Activated CD4-positive, alpha-beta memory T cell treated with anti-CD3 and anti-CD28 coated beads, Interleukin-2, amount 10 ng/mL, durations not matched to agents 7 days and 5 days (primary cell): ENCODE measurements at regions not wholly inside any gene's neighbourhood (a gene's known extent, or its start where the extent isn't known, plus 50 kb on each side); places are given as distances from the start of the nearest gene placed in this dataset.
"Not testable (repeated sequence)": the region's sequence is repeated elsewhere in the genome, so short reads cannot be mapped to it uniquely, and the experiment has no call there.

Experiments used
- CTCF ChIA-PET: fragments of 350-600 bp; sonication (Branson Sonifier 250); formaldehyde crosslinking; loops from one replicate; lab custom pipeline; 2021; ENCODE audit warnings: antibody characterized with exemption, inconsistent platforms; lab: Charles Lee
- POLR2A ChIA-PET: fragments of 350-600 bp; sonication (Branson Sonifier 250); formaldehyde crosslinking; loops from one replicate; lab custom pipeline; 2021; ENCODE audit warnings: antibody characterized with exemption; lab: Charles Lee
- DNase-seq: peaks from one replicate; pipeline ENCODE4 v3.0.0-alpha.2; 2020
- H3K27ac Mint-ChIP-seq: one replicate; pipeline ENCODE4 v1.8.0; 2021; ENCODE audit warnings: mild to moderate bottlenecking, mixed read lengths
- H3K27me3 Mint-ChIP-seq: one replicate; pipeline ENCODE4 v1.8.0; 2021; ENCODE audit warnings: mixed read lengths
- H3K36me3 Mint-ChIP-seq: one replicate; pipeline ENCODE4 v1.8.0; 2021; ENCODE audit warnings: low read depth, mixed read lengths
- H3K4me1 Mint-ChIP-seq: one replicate; pipeline ENCODE4 v1.8.0; 2021; ENCODE audit warnings: mixed read lengths
- H3K4me3 Mint-ChIP-seq: one replicate; pipeline ENCODE4 v1.8.0; 2021; ENCODE audit warnings: mild to moderate bottlenecking, mixed read lengths
- H3K9me3 Mint-ChIP-seq: one replicate; pipeline ENCODE4 v1.8.0; 2021; ENCODE audit warnings: mixed read lengths

GRCh38 chr13:62407871-62408270, 992.2 kb upstream of the PCDH20 start:
- no peaks in the 10 kb centered on the region for H3K4me1 Mint-ChIP-seq
- H3K36me3 Mint-ChIP-seq = no peaks in the 10 kb centered on the region
- H3K27ac Mint-ChIP-seq = no peak overlapping the region
- ChIA-PET POLR2A (no interaction called here), CTCF (no interaction called here)
- H3K4me3 Mint-ChIP-seq = no peak overlapping the region
- peaks cover 6% of the 10 kb centered on the region for H3K9me3 Mint-ChIP-seq
- DNase-seq = no peak
- no peaks in the 10 kb centered on the region for H3K27me3 Mint-ChIP-seq

GRCh38 chr13:62388515-62388914, 972.9 kb upstream of the PCDH20 start:
- H3K9me3 Mint-ChIP-seq = no peaks in the 10 kb centered on the region
- no peaks in the 10 kb centered on the region for H3K4me1 Mint-ChIP-seq
- no peak overlapping the region for H3K27ac Mint-ChIP-seq
- ChIA-PET POLR2A (no interaction called here), CTCF (no interaction called here)
- H3K36me3 Mint-ChIP-seq = no peaks in the 10 kb centered on the region
- H3K27me3 Mint-ChIP-seq = no peaks in the 10 kb centered on the region
- no peak overlapping the region for H3K4me3 Mint-ChIP-seq
- DNase-seq = no peak

- ChIA-PET POLR2A (no interaction called here), CTCF (no interaction called here)
- Mint-ChIP-seq H3K27ac (no peak overlapping the region), H3K4me3 (no peak overlapping the region), H3K4me1 (no peaks in the 10 kb centered on the region), H3K36me3 (no peaks in the 10 kb centered on the region), H3K27me3 (no peaks in the 10 kb centered on the region), H3K9me3 (no peaks in the 10 kb centered on the region)
- no peak for DNase-seq
These were observed 972.0 kb upstream of the PCDH20 start for GRCh38 chr13:62387647-62388046.

GRCh38 chr13:62379241-62379640, 963.6 kb upstream of the PCDH20 start:
- H3K9me3 Mint-ChIP-seq, CTCF ChIA-PET, H3K27me3 Mint-ChIP-seq, H3K4me1 Mint-ChIP-seq, H3K36me3 Mint-ChIP-seq, H3K4me3 Mint-ChIP-seq, H3K27ac Mint-ChIP-seq, DNase-seq, POLR2A ChIA-PET: not testable (repeated sequence)

- no peaks in the 10 kb centered on the region for H3K36me3 Mint-ChIP-seq
- no peaks in the 10 kb centered on the region for H3K4me1 Mint-ChIP-seq
- no peak for DNase-seq
- H3K9me3 Mint-ChIP-seq = peaks cover 8% of the 10 kb centered on the region
- POLR2A ChIA-PET = no interaction called here
- no peak overlapping the region for H3K27ac Mint-ChIP-seq
- no peaks in the 10 kb centered on the region for H3K27me3 Mint-ChIP-seq
- CTCF ChIA-PET = no interaction called here
- no peak overlapping the region for H3K4me3 Mint-ChIP-seq
These were observed 962.2 kb upstream of the PCDH20 start for GRCh38 chr13:62377838-62378237.

GRCh38 chr13:62375653-62376052, 960.0 kb upstream of the PCDH20 start:
- no peak overlapping the region for H3K27ac Mint-ChIP-seq
- no peaks in the 10 kb centered on the region for H3K27me3 Mint-ChIP-seq
- ChIA-PET CTCF (no interaction called here), POLR2A (no interaction called here)
- H3K4me3 Mint-ChIP-seq = no peak overlapping the region
- H3K36me3 Mint-ChIP-seq = no peaks in the 10 kb centered on the region
- no peak for DNase-seq
- H3K9me3 Mint-ChIP-seq = peaks cover 4% of the 10 kb centered on the region
- H3K4me1 Mint-ChIP-seq = no peaks in the 10 kb centered on the region

- H3K27me3 Mint-ChIP-seq = no peaks in the 10 kb centered on the region
- H3K36me3 Mint-ChIP-seq = no peaks in the 10 kb centered on the region
- CTCF ChIA-PET = no interaction called here
- no peak overlapping the region for H3K27ac Mint-ChIP-seq
- no peak overlapping the region for H3K4me3 Mint-ChIP-seq
- peaks cover 3% of the 10 kb centered on the region for H3K9me3 Mint-ChIP-seq
- POLR2A ChIA-PET = no interaction called here
- H3K4me1 Mint-ChIP-seq = no peaks in the 10 kb centered on the region
- DNase-seq = no peak
These were observed 956.1 kb upstream of the PCDH20 start for GRCh38 chr13:62371737-62372136.

GRCh38 chr13:62367971-62368370, 952.3 kb upstream of the PCDH20 start:
- H3K9me3 Mint-ChIP-seq, H3K27ac Mint-ChIP-seq, POLR2A ChIA-PET, CTCF ChIA-PET, H3K36me3 Mint-ChIP-seq, H3K4me3 Mint-ChIP-seq, H3K27me3 Mint-ChIP-seq, DNase-seq, H3K4me1 Mint-ChIP-seq: not testable (repeated sequence)

GRCh38 chr13:62360609-62361008, 945.0 kb upstream of the PCDH20 start:
- no peaks in the 10 kb centered on the region for H3K27me3 Mint-ChIP-seq

GRCh38 chr13:62358646-62358932, 942.9 kb upstream of the PCDH20 start:
- Mint-ChIP-seq H3K9me3 (no peaks in the 10 kb centered on the region), H3K27ac (no peak overlapping the region), H3K27me3 (no peaks in the 10 kb centered on the region), H3K4me1 (no peaks in the 10 kb centered on the region), H3K36me3 (no peaks in the 10 kb centered on the region), H3K4me3 (no peak overlapping the region)
- POLR2A ChIA-PET = no interaction called here
- CTCF ChIA-PET = no interaction called here
- DNase-seq = no peak

More at GRCh38 chr13:62360609-62361008, 945.0 kb upstream of the PCDH20 start:
- Mint-ChIP-seq H3K9me3 (no peaks in the 10 kb centered on the region), H3K36me3 (no peaks in the 10 kb centered on the region), H3K27ac (no peak overlapping the region), H3K4me1 (no peaks in the 10 kb centered on the region), H3K4me3 (no peak overlapping the region)
- no peak for DNase-seq
- CTCF ChIA-PET = no interaction called here
- POLR2A ChIA-PET = no interaction called here

- Mint-ChIP-seq H3K36me3 (no peaks in the 10 kb centered on the region), H3K9me3 (no peaks in the 10 kb centered on the region), H3K27ac (no peak overlapping the region), H3K4me1 (no peaks in the 10 kb centered on the region), H3K4me3 (no peak overlapping the region), H3K27me3 (no peaks in the 10 kb centered on the region)
- ChIA-PET CTCF (no interaction called here), POLR2A (no interaction called here)
- DNase-seq = no peak
These were observed 942.4 kb upstream of the PCDH20 start for GRCh38 chr13:62357887-62358645.

- no peaks in the 10 kb centered on the region for H3K4me1 Mint-ChIP-seq
- no peaks in the 10 kb centered on the region for H3K36me3 Mint-ChIP-seq
- no peak for DNase-seq
- no peaks in the 10 kb centered on the region for H3K9me3 Mint-ChIP-seq
- ChIA-PET POLR2A (no interaction called here), CTCF (no interaction called here)
- H3K27me3 Mint-ChIP-seq = no peaks in the 10 kb centered on the region
- H3K4me3 Mint-ChIP-seq = no peak overlapping the region
- no peak overlapping the region for H3K27ac Mint-ChIP-seq
These were observed 941.3 kb upstream of the PCDH20 start for GRCh38 chr13:62356977-62357376.

GRCh38 chr13:62337109-62337880, 921.6 kb upstream of the PCDH20 start:
- POLR2A ChIA-PET = no interaction called here
- Mint-ChIP-seq H3K36me3 (no peaks in the 10 kb centered on the region), H3K4me3 (no peak overlapping the region), H3K4me1 (no peaks in the 10 kb centered on the region), H3K9me3 (peaks cover 3% of the 10 kb centered on the region), H3K27ac (no peak overlapping the region), H3K27me3 (no peaks in the 10 kb centered on the region)
- DNase-seq = no peak
- CTCF ChIA-PET = no interaction called here

GRCh38 chr13:62336507-62336906, 920.9 kb upstream of the PCDH20 start:
- Mint-ChIP-seq H3K4me3 (no peak overlapping the region), H3K36me3 (no peaks in the 10 kb centered on the region), H3K9me3 (peaks cover 3% of the 10 kb centered on the region), H3K27ac (no peak overlapping the region), H3K4me1 (no peaks in the 10 kb centered on the region), H3K27me3 (no peaks in the 10 kb centered on the region)
- POLR2A ChIA-PET = no interaction called here
- no peak for DNase-seq
- CTCF ChIA-PET = no interaction called here
